ENCODE measurements at regions not wholly inside any gene's neighbourhood (a gene's known extent, or its start where the extent isn't known, plus 50 kb on each side); places are given as distances from the start of the nearest gene placed in this dataset.

- no peak for DNase-seq (ENCODE audit: low read depth)
- H3K4me3 ChIP-seq (ENCODE audit: low read depth, low read length), result no peak overlapping the region
- TF ChIP-seq CTCF (IDR thresholded peaks at IDR 0.05; ENCODE audit: insufficient read depth, low read depth, low read length, missing control alignments), result no peak
Observed at GRCh38 chr6:102415891-102416290, 1022.4 kb downstream of the GRIK2 start.

GRCh38 chr6:102411796-102412195 lies 1018.3 kb downstream of the GRIK2 start:
- TF ChIP-seq CTCF (IDR thresholded peaks at IDR 0.05; ENCODE audit: insufficient read depth, low read depth, low read length, missing control alignments), result no peak
- no peak overlapping the region for H3K4me3 ChIP-seq (ENCODE audit: low read depth, low read length)
- no peak for DNase-seq (ENCODE audit: low read depth)

- no peak for TF ChIP-seq CTCF (IDR thresholded peaks at IDR 0.05; ENCODE audit: insufficient read depth, low read depth, low read length, missing control alignments)
- DNase-seq (ENCODE audit: low read depth), result no peak
- no peak overlapping the region for H3K4me3 ChIP-seq (ENCODE audit: low read depth, low read length)
Observed at GRCh38 chr6:102407886-102408741, 1014.6 kb downstream of the GRIK2 start.

- TF ChIP-seq CTCF (IDR thresholded peaks at IDR 0.05; ENCODE audit: insufficient read depth, low read depth, low read length, missing control alignments), result no peak
- no peak overlapping the region for H3K4me3 ChIP-seq (ENCODE audit: low read depth, low read length)
- DNase-seq (ENCODE audit: low read depth), result no peak
Observed at GRCh38 chr6:102405860-102406259, 1012.4 kb downstream of the GRIK2 start.

GRCh38 chr6:102402635-102403329 lies 1009.3 kb downstream of the GRIK2 start:
- TF ChIP-seq CTCF (IDR thresholded peaks at IDR 0.05; ENCODE audit: insufficient read depth, low read depth, low read length, missing control alignments), result no peak
- DNase-seq (ENCODE audit: low read depth), result no peak
- no peak overlapping the region for H3K4me3 ChIP-seq (ENCODE audit: low read depth, low read length)

- TF ChIP-seq CTCF (IDR thresholded peaks at IDR 0.05; ENCODE audit: insufficient read depth, low read depth, low read length, missing control alignments), result no peak
Observed at GRCh38 chr6:102398788-102399390, 1005.4 kb downstream of the GRIK2 start.

More at GRCh38 chr6:102398788-102399390, 1005.4 kb downstream of the GRIK2 start:
- DNase-seq (ENCODE audit: low read depth), result no peak
- H3K4me3 ChIP-seq (ENCODE audit: low read depth, low read length), result no peak overlapping the region
